Activated T-helper 1 cell treated with anti-CD3 and anti-CD28 coated beads, Interleukin-12 subunit alpha, Interleukin-12 subunit beta, Interleukin-2, Interleukin-4 antibody, amounts not matched to agents 30 ng/mL and 10 ng/mL and 1 ng/mL, durations not matched to agents 14 hours and 24 hours and 36 hours (primary cell): ENCODE measurements at regions not wholly inside any gene's neighbourhood (a gene's known extent, or its start where the extent isn't known, plus 50 kb on each side); places are given as distances from the start of the nearest gene placed in this dataset.

ENCODE experiments used
- DNase-seq: peaks from one replicate; pipeline ENCODE4 v3.0.0; 2021; ENCODE audit warnings: low spot score
- H3K27ac Mint-ChIP-seq: one replicate; pipeline ENCODE4 v1.8.0; 2021; ENCODE audit warnings: mild to moderate bottlenecking, mixed read lengths
- H3K27me3 Mint-ChIP-seq: one replicate; pipeline ENCODE4 v1.8.0; 2022; ENCODE audit warnings: mild to moderate bottlenecking, moderate library complexity, mixed read lengths; ENCODE audit not compliant: insufficient read depth
- H3K36me3 Mint-ChIP-seq: one replicate; pipeline ENCODE4 v1.8.0; 2021; ENCODE audit warnings: low read depth, mixed read lengths
- H3K4me1 Mint-ChIP-seq: one replicate; pipeline ENCODE4 v1.8.0; 2021; ENCODE audit warnings: low read depth, mixed read lengths
- H3K4me3 Mint-ChIP-seq: one replicate; pipeline ENCODE4 v1.8.0; 2021; ENCODE audit warnings: mild to moderate bottlenecking, moderate library complexity, mixed read lengths
- H3K9me3 Mint-ChIP-seq: one replicate; pipeline ENCODE4 v1.8.0; 2021; ENCODE audit warnings: mixed read lengths
- intact Hi-C: fragments of 100-400 bp; cut with micrococcal nuclease; formaldehyde crosslinking; loops from one replicate; pipeline ENCODE4 v1.15.1; 2024

DNA sequence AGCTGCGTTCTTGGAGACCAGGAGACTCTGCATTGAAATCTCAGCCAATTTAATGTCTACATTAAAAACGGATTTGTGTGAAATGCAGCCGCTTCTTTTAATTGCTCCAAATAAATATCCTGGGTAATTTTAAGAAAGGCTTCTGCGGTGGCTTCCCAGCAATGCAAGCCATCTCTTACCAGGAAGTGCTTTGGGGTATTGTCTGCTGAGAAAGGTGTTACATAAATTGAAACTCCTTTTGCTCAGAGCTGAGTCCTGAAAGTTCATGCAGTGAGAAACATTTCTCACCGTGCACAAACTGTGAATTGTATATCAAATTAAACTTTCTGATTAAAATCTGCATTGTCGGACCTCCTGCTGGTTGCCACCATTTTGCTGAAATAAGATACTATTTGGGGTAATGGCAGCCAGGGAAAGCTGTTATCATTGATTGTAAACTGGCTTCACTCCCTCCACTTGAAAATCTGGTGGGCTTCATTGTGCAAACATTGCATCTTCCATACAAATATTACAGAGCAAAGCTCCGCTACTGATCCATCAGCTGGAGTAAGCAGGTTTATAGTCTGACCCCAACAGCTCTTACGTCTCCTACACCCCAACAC lies 59.5 kb downstream of the ZIC5 start:
- Mint-ChIP-seq H3K27ac (peak overlapping the region; percentile 83), H3K27me3 (peaks cover 9% of the 10 kb centered on the region), H3K9me3 (no peaks in the 10 kb centered on the region), H3K4me3 (peak overlapping the region; percentile 51), H3K4me1 (peaks cover 64% of the 10 kb centered on the region), H3K36me3 (peaks cover 11% of the 10 kb centered on the region)
- intact Hi-C loops: no loop called here
- no peak for DNase-seq

DNA sequence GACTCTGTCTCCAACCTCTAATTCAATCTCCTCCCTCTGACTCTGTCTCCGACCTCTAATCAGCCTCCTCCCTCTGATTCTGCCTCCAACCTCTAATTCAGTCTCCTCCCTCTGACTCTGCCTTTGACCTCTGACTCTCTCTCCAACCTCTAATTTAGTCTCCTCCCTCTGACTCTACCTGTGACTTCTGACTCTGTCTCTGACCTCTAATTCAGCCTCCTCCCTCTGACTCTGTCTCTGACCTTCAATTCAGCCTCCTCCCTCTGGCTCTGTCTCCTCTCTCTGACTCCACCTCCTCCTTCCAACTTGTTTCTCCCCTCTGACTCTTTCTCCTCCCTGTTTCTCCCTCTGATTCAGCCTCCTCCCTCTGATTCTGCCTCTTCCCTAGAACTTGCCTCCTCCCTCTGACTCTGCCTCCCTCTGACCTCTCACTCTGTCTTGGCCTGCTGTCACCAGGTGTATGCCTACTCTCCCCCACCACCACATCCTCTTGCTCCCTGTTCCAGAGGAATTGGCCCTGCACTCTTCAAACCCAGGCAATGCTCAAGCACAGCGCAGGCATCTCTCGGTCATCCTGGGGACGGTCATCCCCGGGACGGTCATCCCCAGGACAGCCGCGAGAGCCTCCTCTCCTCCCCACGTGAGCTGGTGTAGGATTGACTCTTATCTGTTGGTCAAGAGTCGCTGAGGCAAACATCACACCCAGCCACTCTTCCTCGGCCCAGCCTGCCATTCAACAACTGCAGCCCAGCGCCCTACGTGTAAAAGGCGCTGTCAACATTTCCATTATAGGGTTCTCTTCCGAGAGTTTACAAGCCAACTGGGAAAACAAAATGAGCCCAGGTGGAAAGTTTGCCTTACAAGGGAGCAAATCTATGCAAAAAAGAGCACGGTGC lies 60.2 kb downstream of the ZIC5 start:
- no peak for DNase-seq
- Mint-ChIP-seq H3K9me3 (no peaks in the 10 kb centered on the region), H3K4me3 (peak overlapping the region; percentile 51), H3K27ac (peak overlapping the region; percentile 83), H3K36me3 (peaks cover 10% of the 10 kb centered on the region), H3K27me3 (peaks cover 13% of the 10 kb centered on the region), H3K4me1 (peaks cover 60% of the 10 kb centered on the region)
- intact Hi-C loops: no loop called here

- H3K9me3 Mint-ChIP-seq: no peaks in the 10 kb centered on the region
- DNase-seq: no peak
- intact Hi-C loops: no loop called here
- peaks cover 16% of the 10 kb centered on the region for H3K27me3 Mint-ChIP-seq
- no peak overlapping the region for H3K27ac Mint-ChIP-seq
- no peak overlapping the region for H3K4me3 Mint-ChIP-seq
- H3K4me1 Mint-ChIP-seq: peaks cover 50% of the 10 kb centered on the region
- peaks cover 10% of the 10 kb centered on the region for H3K36me3 Mint-ChIP-seq
Observed at GRCh38 chr13:99909836-99910619, 61.5 kb downstream of the ZIC5 start.

DNA sequence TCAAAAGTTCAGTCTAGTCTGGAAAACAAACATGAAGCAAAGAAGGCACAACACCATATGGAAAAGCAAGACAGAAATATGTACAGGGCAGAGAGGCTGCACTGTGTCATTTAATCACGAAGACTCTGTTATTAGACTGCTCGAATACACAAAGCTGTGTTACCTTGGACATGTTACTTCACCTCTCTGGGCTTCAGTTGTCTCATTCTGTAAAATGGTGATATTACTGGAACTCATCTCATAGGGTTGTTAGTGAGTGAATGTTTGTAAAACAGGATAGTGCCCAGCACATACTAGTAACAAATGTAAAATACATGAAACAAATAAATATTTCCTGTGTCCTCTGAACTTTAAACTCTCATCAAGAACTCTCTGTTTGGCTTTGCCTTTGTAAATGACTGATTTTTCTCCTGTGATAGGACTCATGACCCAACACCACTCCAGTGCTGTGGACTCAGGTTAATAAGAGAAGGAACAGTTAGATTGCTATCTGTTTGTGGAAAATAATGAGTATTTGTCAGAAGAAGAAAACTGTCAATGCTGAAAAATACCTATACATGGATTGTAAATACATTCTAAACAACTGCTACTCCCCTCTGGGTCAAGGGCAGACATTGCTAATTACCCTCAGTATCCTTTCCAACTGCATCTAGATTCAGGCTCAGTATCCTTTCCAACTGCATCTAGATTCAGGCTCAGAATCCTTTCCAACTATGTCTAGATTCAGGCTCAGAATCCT lies 62.3 kb downstream of the ZIC5 start:
- Mint-ChIP-seq H3K4me1 (peaks cover 46% of the 10 kb centered on the region), H3K27ac (no peak overlapping the region), H3K27me3 (peaks cover 19% of the 10 kb centered on the region), H3K4me3 (no peak overlapping the region), H3K36me3 (peaks cover 10% of the 10 kb centered on the region), H3K9me3 (no peaks in the 10 kb centered on the region)
- no peak for DNase-seq
- intact Hi-C loops: no loop called here

- Mint-ChIP-seq H3K4me1 (peaks cover 38% of the 10 kb centered on the region), H3K9me3 (no peaks in the 10 kb centered on the region), H3K27ac (no peak overlapping the region), H3K4me3 (no peak overlapping the region), H3K27me3 (peaks cover 20% of the 10 kb centered on the region), H3K36me3 (peaks cover 10% of the 10 kb centered on the region)
- DNase-seq: no peak
- intact Hi-C loops: no loop called here
Observed at GRCh38 chr13:99908140-99908803, 63.3 kb downstream of the ZIC5 start.

DNA sequence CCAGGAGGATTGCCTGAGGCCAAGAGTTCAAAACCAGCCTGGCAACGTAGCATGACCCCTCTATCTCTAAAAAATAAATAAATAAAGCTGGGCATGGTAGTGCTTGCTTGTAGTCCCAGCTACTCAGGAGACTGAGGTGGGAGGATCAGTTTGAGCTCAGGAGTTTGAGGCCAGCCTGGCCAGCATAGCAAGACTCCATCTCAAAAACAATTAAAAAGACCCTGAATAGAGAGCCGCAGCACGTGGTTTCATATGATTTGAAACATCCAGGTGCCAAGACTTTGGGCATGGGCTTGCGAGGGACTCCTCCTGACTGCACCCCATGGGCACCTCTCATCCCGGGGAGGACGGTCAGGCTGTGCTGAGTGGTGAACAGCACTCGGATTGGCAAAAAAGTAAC lies 63.9 kb downstream of the ZIC5 start:
- intact Hi-C loops: no loop called here

GRCh38 chr13:99907038-99907437 lies 64.5 kb downstream of the ZIC5 start:
- Mint-ChIP-seq H3K36me3 (peaks cover 10% of the 10 kb centered on the region), H3K9me3 (no peaks in the 10 kb centered on the region)
- DNase-seq: no peak

More for the DNA sequence above, 63.9 kb downstream of the ZIC5 start:
- no peaks in the 10 kb centered on the region for H3K9me3 Mint-ChIP-seq
- peaks cover 35% of the 10 kb centered on the region for H3K4me1 Mint-ChIP-seq
- no peak overlapping the region for H3K4me3 Mint-ChIP-seq
- H3K27ac Mint-ChIP-seq: no peak overlapping the region
- DNase-seq: no peak
- peaks cover 23% of the 10 kb centered on the region for H3K27me3 Mint-ChIP-seq
- peaks cover 10% of the 10 kb centered on the region for H3K36me3 Mint-ChIP-seq

DNA sequence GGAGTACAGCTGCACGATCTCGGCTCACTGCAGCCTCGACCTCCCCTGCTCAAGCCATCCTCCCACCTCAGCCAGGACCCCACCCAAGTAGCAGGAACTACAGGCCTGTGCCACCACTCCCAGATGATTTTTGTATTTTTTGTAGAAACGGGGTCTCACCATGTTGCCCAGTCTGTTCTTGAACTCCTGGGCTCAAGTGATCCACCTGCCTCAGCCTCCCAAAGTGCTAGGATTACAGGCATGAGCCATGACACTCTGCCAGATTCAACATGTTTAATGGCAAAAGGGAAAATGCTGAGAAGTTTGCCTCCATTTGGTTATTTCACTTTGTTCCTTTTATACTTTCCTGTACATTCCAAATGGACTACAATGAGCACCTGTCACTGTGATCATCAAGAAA lies 65.8 kb downstream of the ZIC5 start:
- Mint-ChIP-seq H3K4me3 (no peak overlapping the region), H3K36me3 (peaks cover 3% of the 10 kb centered on the region), H3K27me3 (peaks cover 31% of the 10 kb centered on the region), H3K27ac (no peak overlapping the region), H3K9me3 (no peaks in the 10 kb centered on the region), H3K4me1 (peaks cover 18% of the 10 kb centered on the region)
- intact Hi-C loops: no loop called here
- DNase-seq: no peak

More at GRCh38 chr13:99907038-99907437, 64.5 kb downstream of the ZIC5 start:
- no peak overlapping the region for H3K27ac Mint-ChIP-seq
- intact Hi-C loops: no loop called here
- H3K4me1 Mint-ChIP-seq: peaks cover 31% of the 10 kb centered on the region
- no peak overlapping the region for H3K4me3 Mint-ChIP-seq
- peaks cover 29% of the 10 kb centered on the region for H3K27me3 Mint-ChIP-seq

DNA sequence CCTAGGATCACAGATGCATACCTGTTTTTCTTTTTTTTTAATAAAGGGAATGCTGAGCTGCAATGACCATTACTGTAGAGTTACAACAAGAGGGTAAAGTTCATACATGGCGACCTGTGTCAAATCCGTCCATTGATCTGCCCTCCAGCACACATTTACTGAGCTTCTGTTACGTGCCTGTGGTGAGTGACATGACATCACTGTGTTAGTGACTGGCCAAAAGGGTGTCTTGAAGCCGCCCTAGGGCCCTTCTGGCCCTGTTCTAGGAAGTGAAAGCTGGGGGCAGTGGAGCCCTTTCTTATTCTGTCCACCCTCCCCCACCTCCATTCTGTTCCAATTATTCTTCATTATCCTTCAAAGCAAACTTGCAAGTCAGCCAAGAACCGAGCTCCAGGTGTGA lies 66.3 kb downstream of the ZIC5 start:
- intact Hi-C loops: no loop called here
- H3K4me1 Mint-ChIP-seq: peaks cover 21% of the 10 kb centered on the region

DNA sequence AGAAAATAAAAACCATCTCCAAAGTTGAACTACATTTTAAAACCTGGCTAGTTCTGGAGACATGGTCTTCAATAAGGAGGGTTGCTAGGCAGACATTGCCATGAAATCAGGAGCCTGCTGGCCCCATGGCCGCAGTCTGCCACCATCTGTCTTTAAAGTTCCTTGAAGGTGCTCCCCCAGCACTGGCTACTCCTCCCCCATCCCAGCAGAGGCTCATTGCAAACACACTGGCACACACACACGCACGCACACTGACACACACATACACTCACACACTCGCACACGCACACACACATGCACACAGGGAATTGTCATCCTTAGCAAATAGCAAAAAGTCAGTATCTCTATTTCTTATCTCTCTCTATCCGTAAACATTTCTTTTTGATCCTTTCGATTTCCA lies 68.4 kb downstream of the ZIC5 start:
- DNase-seq: no peak
- Mint-ChIP-seq H3K4me3 (no peak overlapping the region), H3K27me3 (peaks cover 40% of the 10 kb centered on the region), H3K4me1 (peaks cover 7% of the 10 kb centered on the region), H3K9me3 (no peaks in the 10 kb centered on the region), H3K36me3 (no peaks in the 10 kb centered on the region), H3K27ac (no peak overlapping the region)
- intact Hi-C loops: no loop called here

More for the DNA sequence above, 66.3 kb downstream of the ZIC5 start:
- Mint-ChIP-seq H3K27me3 (peaks cover 31% of the 10 kb centered on the region), H3K36me3 (peaks cover 3% of the 10 kb centered on the region), H3K4me3 (no peak overlapping the region), H3K9me3 (no peaks in the 10 kb centered on the region), H3K27ac (no peak overlapping the region)
- no peak for DNase-seq

DNA sequence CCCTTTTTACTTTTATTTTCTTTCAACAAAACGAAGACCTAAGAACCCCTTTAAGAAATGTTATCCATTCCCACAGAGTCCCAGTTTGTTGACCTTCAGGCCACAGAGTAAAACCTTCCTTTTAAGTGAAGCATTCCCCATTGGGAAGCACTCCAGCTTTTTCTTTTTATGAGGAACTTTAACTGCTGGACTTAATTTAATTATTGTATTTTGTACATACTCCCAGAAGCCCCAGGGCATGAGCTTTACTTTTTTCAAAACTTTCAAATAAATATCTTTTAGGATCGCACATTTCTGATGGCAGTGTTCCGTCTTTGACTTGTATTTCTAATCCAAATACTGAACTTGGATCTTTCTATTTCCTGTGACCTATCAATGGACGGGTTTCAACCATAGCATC lies 68.9 kb downstream of the ZIC5 start:
- Mint-ChIP-seq H3K27ac (no peak overlapping the region), H3K9me3 (no peaks in the 10 kb centered on the region), H3K4me1 (peaks cover 7% of the 10 kb centered on the region), H3K36me3 (no peaks in the 10 kb centered on the region), H3K27me3 (peaks cover 45% of the 10 kb centered on the region), H3K4me3 (no peak overlapping the region)
- intact Hi-C loops: no loop called here
- DNase-seq: no peak

- Mint-ChIP-seq H3K27me3 (peaks cover 50% of the 10 kb centered on the region), H3K36me3 (no peaks in the 10 kb centered on the region), H3K4me1 (peaks cover 7% of the 10 kb centered on the region), H3K9me3 (no peaks in the 10 kb centered on the region), H3K4me3 (no peak overlapping the region), H3K27ac (no peak overlapping the region)
- intact Hi-C loops: loop anchor here (1.0 to 2.0 kb wide), 5 partner anchors 66 to 641 kb away; no protein-coding TSS in a partner anchor
- no peak for DNase-seq
Observed at GRCh38 chr13:99900960-99901359, 70.6 kb downstream of the ZIC5 start.
